ENCODE measurements at regions not wholly inside any gene's neighbourhood (a gene's known extent, or its start where the extent isn't known, plus 50 kb on each side); places are given as distances from the start of the nearest gene placed in this dataset.

DNA sequence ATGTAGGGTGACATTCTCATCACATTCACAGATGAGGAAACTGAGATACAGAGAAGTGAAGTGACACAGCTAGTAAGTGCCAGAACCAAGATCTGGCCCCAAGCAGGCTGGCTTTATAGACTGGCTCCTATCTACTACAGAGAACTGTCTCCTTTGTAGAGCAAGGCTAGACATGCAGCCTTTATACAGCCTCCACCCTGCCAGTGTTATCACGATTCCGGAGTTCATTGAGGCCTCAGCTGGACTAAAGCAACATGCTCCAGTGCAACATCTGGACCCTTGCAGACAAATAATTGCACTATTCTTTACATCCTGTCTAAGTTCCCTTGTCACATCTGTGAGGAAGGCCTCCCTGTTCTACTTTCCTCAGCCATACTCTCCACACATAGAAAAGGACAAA lies 58.0 kb upstream of the XIAP start:
- Histone ChIP-seq H3K27me3 (ENCODE audit: insufficient read depth, low read length) (no peaks in the 10 kb centered on the region), H2AK5ac (ENCODE audit: insufficient read length, low read length) (no peak overlapping the region), H4K91ac (ENCODE audit: insufficient read length, low read depth, low read length) (no peak overlapping the region), H3K14ac (ENCODE audit: insufficient read depth, low read length) (no peak overlapping the region), H3K27ac (ENCODE audit: insufficient read length, low read depth, low read length) (no peak overlapping the region), H2BK15ac (ENCODE audit: low read depth, low read length) (no peak overlapping the region), H3K56ac (ENCODE audit: insufficient read length, low read depth, low read length) (no peak overlapping the region), H3K4me2 (ENCODE audit: insufficient read depth, insufficient read length, low read length) (no peak overlapping the region), H4K8ac (replicated peaks; ENCODE audit: insufficient read length, low read depth, low read length) (no peak overlapping the region), H2BK12ac (ENCODE audit: insufficient read length, low read depth, low read length) (no peak overlapping the region), H2AFZ (ENCODE audit: low read length) (no peak overlapping the region), H4K20me1 (ENCODE audit: control insufficient read depth, insufficient read depth, insufficient read length) (no peaks in the 10 kb centered on the region), H3K4me1 (ENCODE audit: insufficient read depth, low read length) (no peaks in the 10 kb centered on the region), H2BK120ac (ENCODE audit: low read depth, low read length, poor library complexity, severe bottlenecking) (no peak overlapping the region), H3K79me2 (ENCODE audit: insufficient read depth, low read length) (no peaks in the 10 kb centered on the region), H4K5ac (ENCODE audit: insufficient read length, low read depth, low read length) (no peak overlapping the region), H3K9ac (ENCODE audit: extremely low read depth, insufficient read length, low read length) (no peak overlapping the region), H3K4ac (ENCODE audit: low read depth, low read length) (no peak overlapping the region), H3K23ac (ENCODE audit: insufficient read length, low read depth, low read length) (no peak overlapping the region), H2BK5ac (ENCODE audit: insufficient read length, low read length) (no peak overlapping the region), H3K23me2 (ENCODE audit: insufficient read length, low read depth, low read length, poor library complexity, severe bottlenecking) (no peaks in the 10 kb centered on the region), H2BK20ac (ENCODE audit: low read depth, low read length, poor library complexity, severe bottlenecking) (no peak overlapping the region), H3K18ac (ENCODE audit: insufficient read length, low read depth, low read length) (no peak overlapping the region), H3K9me3 (ENCODE audit: control insufficient read depth, low read depth, low read length) (peaks cover 15% of the 10 kb centered on the region), H3K79me1 (ENCODE audit: insufficient read depth, low read depth, low read length, poor library complexity, severe bottlenecking) (no peaks in the 10 kb centered on the region), H3T11ph (ENCODE audit: low read length) (no peak overlapping the region)
- H3K4me3 Mint-ChIP-seq, result no peak overlapping the region
- no CpG with 5 or more reads among the region's 2 CpGs for WGBS (ENCODE audit: extremely low coverage, insufficient read length, low lambda C conversion rate)
- peaks cover 3% of the 10 kb centered on the region; the same call in 1 of the 2 replicates for H3K27me3 Mint-ChIP-seq (ENCODE audit: low read depth)
- H3K9me3 Mint-ChIP-seq, result peaks cover 17 to 58% of the 10 kb centered on the region in 2 experiments
- TF ChIP-seq, protein P1, sequence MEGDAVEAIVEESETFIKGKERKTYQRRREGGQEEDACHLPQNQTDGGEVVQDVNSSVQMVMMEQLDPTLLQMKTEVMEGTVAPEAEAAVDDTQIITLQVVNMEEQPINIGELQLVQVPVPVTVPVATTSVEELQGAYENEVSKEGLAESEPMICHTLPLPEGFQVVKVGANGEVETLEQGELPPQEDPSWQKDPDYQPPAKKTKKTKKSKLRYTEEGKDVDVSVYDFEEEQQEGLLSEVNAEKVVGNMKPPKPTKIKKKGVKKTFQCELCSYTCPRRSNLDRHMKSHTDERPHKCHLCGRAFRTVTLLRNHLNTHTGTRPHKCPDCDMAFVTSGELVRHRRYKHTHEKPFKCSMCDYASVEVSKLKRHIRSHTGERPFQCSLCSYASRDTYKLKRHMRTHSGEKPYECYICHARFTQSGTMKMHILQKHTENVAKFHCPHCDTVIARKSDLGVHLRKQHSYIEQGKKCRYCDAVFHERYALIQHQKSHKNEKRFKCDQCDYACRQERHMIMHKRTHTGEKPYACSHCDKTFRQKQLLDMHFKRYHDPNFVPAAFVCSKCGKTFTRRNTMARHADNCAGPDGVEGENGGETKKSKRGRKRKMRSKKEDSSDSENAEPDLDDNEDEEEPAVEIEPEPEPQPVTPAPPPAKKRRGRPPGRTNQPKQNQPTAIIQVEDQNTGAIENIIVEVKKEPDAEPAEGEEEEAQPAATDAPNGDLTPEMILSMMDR (conservative IDR thresholded peaks at IDR 0.05), result no peak
- H3K36me3 Mint-ChIP-seq (ENCODE audit: insufficient read depth in 1 of 3, low read depth in 3 of 3), result peaks cover 0 to 3% (median 0%) of the 10 kb centered on the region in 3 experiments; a peak in 2 of 7 replicates
- H3K4me1 Mint-ChIP-seq, result no peaks in the 10 kb centered on the region
- no peak overlapping the region for H3K27ac Mint-ChIP-seq
- DNase-seq, result no peak
